CD4-positive, alpha-beta T cell (primary cell): ENCODE measurements at regions not wholly inside any gene's neighbourhood (a gene's known extent, or its start where the extent isn't known, plus 50 kb on each side); places are given as distances from the start of the nearest gene placed in this dataset.
"Not testable (repeated sequence)": the region's sequence is repeated elsewhere in the genome, so short reads cannot be mapped to it uniquely, and the experiment has no call there.

Experiments
- ATAC-seq: fragments of 200-7000 bp; cut with Tn5 transposase; one replicate; pipeline ENCODE4 v1.10.0; 2022; ENCODE audit warnings: mild to moderate bottlenecking; ENCODE audit not compliant: poor library complexity
- CTCF ChIA-PET: fragments of 350-600 bp; sonication (Branson Sonifier 250); formaldehyde crosslinking; loops from one replicate; lab custom pipeline; 2021; ENCODE audit warnings: antibody characterized with exemption, inconsistent platforms; lab: Charles Lee
- POLR2A ChIA-PET: fragments of 350-600 bp; sonication (Branson Sonifier 250); formaldehyde crosslinking; loops from one replicate; lab custom pipeline; 2021; ENCODE audit warnings: antibody characterized with exemption, inconsistent platforms; lab: Charles Lee
- DNase-seq, 14 experiments: peaks; one replicate each; pipeline ENCODE4 v3.0.0-alpha.2; 2013 to 2020; ENCODE audit warnings: mixed read lengths in 2 of 14
- H3K27ac ChIP-seq, 2 donors: one replicate each; pipeline versions ENCODE4 v1.5.1 to v1.7.0; 2013; ENCODE audit warnings: low read length in 2 of 2, low read depth in 1 of 2, mild to moderate bottlenecking in 1 of 2
- H3K27me3 ChIP-seq, 2 experiments: 1 replicate in 1 of 2; 2 replicates in 1 of 2; pipeline versions ENCODE4 v1.6.1 to v1.7.0; 2013; ENCODE audit warnings: low read length in 2 of 2, control low read depth in 1 of 2, mild to moderate bottlenecking in 1 of 2, moderate library complexity in 1 of 2; ENCODE audit not compliant: insufficient read depth in 2 of 2, control insufficient read depth in 1 of 2
- H3K36me3 ChIP-seq: one replicate; pipeline ENCODE4 v1.6.1; 2013; ENCODE audit warnings: low read length, control low read depth; ENCODE audit not compliant: insufficient read depth
- H3K4me1 ChIP-seq: one replicate; pipeline ENCODE4 v1.6.1; 2013; ENCODE audit warnings: low read length, control low read depth; ENCODE audit not compliant: insufficient read depth
- H3K4me3 ChIP-seq: one replicate; pipeline ENCODE4 v1.5.1; 2013; ENCODE audit warnings: mild to moderate bottlenecking, low read length, moderate library complexity
- H3K9me3 ChIP-seq, 2 experiments: 1 replicate in 1 of 2; 2 replicates in 1 of 2; pipeline versions ENCODE4 v1.6.1 to v1.7.0; 2013; ENCODE audit warnings: low read length in 2 of 2, mild to moderate bottlenecking in 2 of 2, control low read depth in 1 of 2, moderate library complexity in 1 of 2; ENCODE audit not compliant: control insufficient read depth in 1 of 2, insufficient read depth in 1 of 2
- H3K27ac Mint-ChIP-seq: one replicate; pipeline ENCODE4 v1.8.0; 2020; ENCODE audit warnings: mixed read lengths
- H3K27me3 Mint-ChIP-seq: one replicate; pipeline ENCODE4 v1.8.0; 2021; ENCODE audit warnings: mixed read lengths
- H3K36me3 Mint-ChIP-seq: one replicate; pipeline ENCODE4 v1.8.0; 2021; ENCODE audit warnings: low read depth, mixed read lengths
- H3K4me1 Mint-ChIP-seq: one replicate; pipeline ENCODE4 v1.8.0; 2021; ENCODE audit warnings: low read depth, mixed read lengths
- H3K4me3 Mint-ChIP-seq: one replicate; pipeline ENCODE4 v1.8.0; 2020; ENCODE audit warnings: mild to moderate bottlenecking, mixed read lengths
- H3K9me3 Mint-ChIP-seq: one replicate; pipeline ENCODE4 v1.8.0; 2020; ENCODE audit warnings: mixed read lengths
- intact Hi-C, 2 experiments: fragments of 100-400 bp; cut with DNase I in 1 of 2; cut with micrococcal nuclease in 1 of 2; formaldehyde crosslinking; loops; one replicate each; pipeline versions ENCODE4 v1.15.1 to v1.9.0; 2023 to 2025; cut with DNase I, micrococcal nuclease
- TF ChIP-seq, protein P1 (sequence below): fragments of 200-600 bp; IDR thresholded peaks from one replicate; pipeline ENCODE4 v1.8.0; 2022; ENCODE audit warnings: antibody characterized with exemption, mild to moderate bottlenecking

DNA sequence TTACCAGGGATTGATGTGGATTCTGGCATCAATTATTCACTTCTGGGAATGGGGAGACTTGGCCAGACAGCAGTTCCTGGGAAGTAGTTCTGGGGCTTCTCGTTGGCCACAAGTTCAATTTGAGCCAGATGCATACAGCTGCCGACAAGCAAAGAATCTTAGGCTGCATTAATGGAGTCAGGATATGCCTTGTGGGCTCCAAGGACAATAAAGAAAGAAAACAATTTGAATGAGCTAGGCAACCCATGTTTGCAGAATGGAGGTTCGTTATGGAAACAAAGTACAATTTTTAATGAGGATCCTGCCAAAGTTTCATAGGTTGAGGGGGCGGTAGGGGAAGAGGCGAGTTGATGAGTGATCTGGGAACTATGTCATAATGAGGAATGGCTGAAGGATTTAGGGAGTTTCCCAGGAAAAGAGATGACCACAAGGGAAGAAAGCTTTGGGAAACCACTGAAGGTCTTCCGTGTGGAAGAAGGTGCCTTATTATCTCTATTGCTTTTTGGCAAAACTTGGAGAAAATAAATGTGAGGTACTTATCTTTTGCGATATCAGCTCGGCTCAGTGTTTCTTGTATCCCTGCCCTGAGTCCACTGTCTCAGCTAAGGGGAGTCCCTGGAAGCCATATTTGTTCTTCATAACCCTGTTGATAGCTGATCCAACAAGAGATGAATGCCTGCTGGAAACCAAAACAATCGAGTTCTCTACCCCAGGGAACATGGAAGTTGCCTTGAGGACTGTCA lies 181.0 kb upstream of the ZNF217 start:
- intact Hi-C loops, result loop anchor here in 1 of 2 experiments (5.0 kb wide), 1 partner anchor 43 kb away; no protein-coding TSS in a partner anchor
- no peak for DNase-seq
- no peaks in the 10 kb centered on the region for H3K36me3 Mint-ChIP-seq
- H3K27ac Mint-ChIP-seq, result no peak overlapping the region
- no peak overlapping the region for H3K27ac ChIP-seq
- no peak overlapping the region for H3K4me3 Mint-ChIP-seq
- H3K4me3 ChIP-seq, result no peak overlapping the region
- no peaks in the 10 kb centered on the region for H3K9me3 ChIP-seq
- no peaks in the 10 kb centered on the region for H3K9me3 Mint-ChIP-seq
- ChIA-PET POLR2A (no interaction called here), CTCF (no interaction called here)
- no peaks in the 10 kb centered on the region for H3K36me3 ChIP-seq
- H3K4me1 Mint-ChIP-seq, result no peaks in the 10 kb centered on the region
- no peaks in the 10 kb centered on the region for H3K4me1 ChIP-seq
- TF ChIP-seq, protein P1, sequence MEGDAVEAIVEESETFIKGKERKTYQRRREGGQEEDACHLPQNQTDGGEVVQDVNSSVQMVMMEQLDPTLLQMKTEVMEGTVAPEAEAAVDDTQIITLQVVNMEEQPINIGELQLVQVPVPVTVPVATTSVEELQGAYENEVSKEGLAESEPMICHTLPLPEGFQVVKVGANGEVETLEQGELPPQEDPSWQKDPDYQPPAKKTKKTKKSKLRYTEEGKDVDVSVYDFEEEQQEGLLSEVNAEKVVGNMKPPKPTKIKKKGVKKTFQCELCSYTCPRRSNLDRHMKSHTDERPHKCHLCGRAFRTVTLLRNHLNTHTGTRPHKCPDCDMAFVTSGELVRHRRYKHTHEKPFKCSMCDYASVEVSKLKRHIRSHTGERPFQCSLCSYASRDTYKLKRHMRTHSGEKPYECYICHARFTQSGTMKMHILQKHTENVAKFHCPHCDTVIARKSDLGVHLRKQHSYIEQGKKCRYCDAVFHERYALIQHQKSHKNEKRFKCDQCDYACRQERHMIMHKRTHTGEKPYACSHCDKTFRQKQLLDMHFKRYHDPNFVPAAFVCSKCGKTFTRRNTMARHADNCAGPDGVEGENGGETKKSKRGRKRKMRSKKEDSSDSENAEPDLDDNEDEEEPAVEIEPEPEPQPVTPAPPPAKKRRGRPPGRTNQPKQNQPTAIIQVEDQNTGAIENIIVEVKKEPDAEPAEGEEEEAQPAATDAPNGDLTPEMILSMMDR, result no peak
- no peaks in the 10 kb centered on the region for H3K27me3 ChIP-seq
- H3K27me3 Mint-ChIP-seq, result no peaks in the 10 kb centered on the region
- no peak for ATAC-seq

DNA sequence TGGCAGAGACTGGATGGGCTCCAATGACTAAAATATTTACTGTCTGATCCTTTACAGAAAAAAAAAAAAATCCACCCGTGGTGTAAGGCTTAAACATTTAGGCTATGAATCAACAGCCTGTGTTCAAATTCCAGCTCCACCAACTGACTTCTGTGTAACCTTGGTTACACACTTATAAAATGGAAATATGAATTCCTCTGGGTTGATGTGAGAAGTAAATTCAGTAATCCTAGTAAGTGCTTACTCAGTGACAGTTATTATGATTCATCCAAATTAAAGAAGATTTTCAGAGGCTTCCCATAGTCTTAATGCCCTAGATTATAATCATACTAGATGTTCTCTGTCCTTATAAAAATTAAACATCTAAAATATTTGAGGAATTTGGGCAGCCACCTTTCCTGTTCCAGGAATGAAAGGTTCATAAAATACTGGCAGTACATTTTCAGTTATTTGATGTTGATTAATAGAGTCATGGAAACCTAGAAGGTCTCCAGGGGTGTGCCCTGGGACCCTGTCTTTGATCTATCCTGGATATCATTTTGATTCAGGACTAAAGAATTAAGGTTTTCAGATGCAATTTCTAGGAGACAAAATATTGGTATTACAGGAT lies 180.3 kb upstream of the ZNF217 start:
- no peak overlapping the region for H3K4me3 ChIP-seq
- no peaks in the 10 kb centered on the region for H3K36me3 ChIP-seq
- TF ChIP-seq, protein P1, result no peak
- Mint-ChIP-seq H3K27ac (no peak overlapping the region), H3K36me3 (no peaks in the 10 kb centered on the region), H3K4me3 (no peak overlapping the region), H3K4me1 (no peaks in the 10 kb centered on the region), H3K9me3 (no peaks in the 10 kb centered on the region), H3K27me3 (no peaks in the 10 kb centered on the region)
- ATAC-seq (no peak), DNase-seq (no peak)
- H3K9me3 ChIP-seq, result no peaks in the 10 kb centered on the region
- H3K4me1 ChIP-seq, result no peaks in the 10 kb centered on the region
- intact Hi-C loops, result no loop called here
- ChIA-PET CTCF (no interaction called here), POLR2A (no interaction called here)
- H3K27ac ChIP-seq, result no peak overlapping the region
- H3K27me3 ChIP-seq, result no peaks in the 10 kb centered on the region

DNA sequence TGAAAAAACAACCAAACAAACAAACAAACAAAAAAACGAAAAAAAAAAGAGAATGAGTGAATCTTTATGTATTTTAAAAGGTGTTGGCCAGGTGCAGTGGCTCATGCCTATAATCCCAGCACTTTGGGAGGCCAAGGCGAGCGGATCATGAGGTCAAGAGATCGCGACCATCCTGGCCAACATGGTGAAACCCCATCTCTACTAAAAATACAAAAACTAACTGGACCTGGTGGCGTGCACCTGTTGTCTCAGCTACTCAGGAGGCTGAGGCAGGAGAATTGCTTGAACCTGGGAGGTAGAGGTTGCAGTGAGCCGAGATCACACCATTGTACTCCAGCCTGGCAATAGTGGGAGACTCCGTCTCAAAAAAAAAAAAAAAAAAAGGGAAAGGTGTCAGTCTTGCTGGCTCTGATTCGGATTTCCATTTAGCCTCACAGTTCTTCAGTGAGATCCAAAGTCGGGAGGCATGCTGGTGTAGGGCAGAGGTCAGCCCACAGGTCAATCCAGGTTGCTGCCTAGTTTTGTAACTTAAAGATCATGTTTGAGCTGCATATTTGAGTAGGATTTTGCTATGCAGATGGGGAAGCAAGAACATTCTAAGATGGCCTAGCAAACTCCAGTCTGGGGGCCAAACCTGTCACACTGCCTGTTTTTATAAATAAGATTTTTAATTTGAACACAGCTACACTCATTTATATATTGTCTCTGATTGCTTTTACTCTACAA lies 179.6 kb upstream of the ZNF217 start:
- DNase-seq, ATAC-seq, H3K9me3 ChIP-seq, H3K27ac ChIP-seq, POLR2A ChIA-PET, H3K27me3 ChIP-seq, H3K36me3 ChIP-seq, H3K4me3 ChIP-seq, intact Hi-C loops, H3K4me3 Mint-ChIP-seq, H3K27me3 Mint-ChIP-seq, H3K9me3 Mint-ChIP-seq, H3K27ac Mint-ChIP-seq, H3K4me1 ChIP-seq, H3K4me1 Mint-ChIP-seq, CTCF ChIA-PET, H3K36me3 Mint-ChIP-seq: not testable (repeated sequence)
